Endothelial cell of umbilical vein (primary cell): ENCODE measurements at regions not wholly inside any gene's neighbourhood (a gene's known extent, or its start where the extent isn't known, plus 50 kb on each side); places are given as distances from the start of the nearest gene placed in this dataset.

ENCODE experiments used
- BruUV-seq: library from RNA; stranded (reverse); fragments of 400-500 nt; replicated peaks from 2 replicates; lab custom pipeline; 2021; lab: Mats Ljungman, UMichigan
- CTCF ChIA-PET: fragments of 300-600, 350-600 bp; sonication (Branson Sonifier 250); formaldehyde crosslinking; loops from one replicate; lab custom pipeline; 2021; ENCODE audit warnings: antibody characterized with exemption, inconsistent platforms; lab: Charles Lee
- POLR2A ChIA-PET: fragments of 300-600, 350-600 bp; sonication (Branson Sonifier 250); formaldehyde crosslinking; loops from one replicate; lab custom pipeline; 2021; ENCODE audit warnings: antibody characterized with exemption, inconsistent platforms; lab: Charles Lee
- DNase-seq: peaks from one replicate; pipeline ENCODE4 v3.0.0-alpha.2; 2011; ENCODE audit warnings: low read depth, low spot score
- FAIRE-seq: peaks from 2 replicates; lab custom pipeline; 2011; peaks lifted over from hg19 to GRCh38; lab: Jason Lieb, UNC
- H2AFZ ChIP-seq: 2 replicates; pipeline ENCODE4 v1.6.0; 2012; ENCODE audit warnings: low read depth, low read length, control low read depth, inconsistent platforms
- H3K27ac ChIP-seq: 2 replicates; pipeline ENCODE4 v1.5.1; 2011; ENCODE audit warnings: low read depth, mild to moderate bottlenecking, control low read depth, low read length, moderate library complexity; ENCODE audit not compliant: insufficient read depth
- H3K27me3 ChIP-seq, 2 experiments: 2 replicates each; pipeline versions ENCODE4 v1.6.0 to v1.6.1; 2011; ENCODE audit warnings: low read length in 2 of 2, mixed read lengths in 1 of 2; ENCODE audit not compliant: control insufficient read depth in 2 of 2, insufficient read depth in 2 of 2
- H3K36me3 ChIP-seq, 2 experiments: 2 replicates in 1 of 2; 3 replicates in 1 of 2; pipeline ENCODE4 v1.5.1; 2011; ENCODE audit warnings: low read length in 2 of 2, mild to moderate bottlenecking in 1 of 2, moderate library complexity in 1 of 2; ENCODE audit not compliant: control insufficient read depth in 2 of 2, insufficient read depth in 2 of 2; ENCODE audit errors: extremely low read depth in 1 of 2
- H3K4me1 ChIP-seq: 3 replicates; pipeline ENCODE4 v1.5.1; 2011; ENCODE audit warnings: mild to moderate bottlenecking, low read length; ENCODE audit not compliant: control insufficient read depth, insufficient read depth; ENCODE audit errors: extremely low read depth
- H3K4me2 ChIP-seq: 2 replicates; pipeline ENCODE4 v1.6.1; 2011; ENCODE audit warnings: low read length, control low read depth, mixed read lengths; ENCODE audit not compliant: insufficient read depth
- H3K4me3 ChIP-seq, 3 experiments: fragments of 200-600 bp in 1 of 3; sonication (generic), shearing (Covaris generic) in 1 of 3; replicated peaks in 1 of 3; 2 replicates each; pipeline ENCODE4 v1.5.1; 2011 to 2016; ENCODE audit warnings: control low read depth in 3 of 3, low read length in 3 of 3, mild to moderate bottlenecking in 2 of 3, inconsistent platforms in 1 of 3, low read depth in 1 of 3, moderate library complexity in 1 of 3; ENCODE audit not compliant: insufficient read depth in 1 of 3
- H3K79me2 ChIP-seq: 2 replicates; pipeline ENCODE4 v1.6.0; 2012; ENCODE audit warnings: low read length, inconsistent platforms; ENCODE audit not compliant: control insufficient read depth, insufficient read depth
- H3K9ac ChIP-seq: replicated peaks from 2 replicates; pipeline ENCODE3; 2011; ENCODE audit warnings: low read length, control low read depth; ENCODE audit not compliant: insufficient read depth; ENCODE audit errors: extremely low read depth
- H3K9me1 ChIP-seq: replicated peaks from 3 replicates; pipeline ENCODE4 v1.6.0; 2011; ENCODE audit warnings: mild to moderate bottlenecking, low read length; ENCODE audit not compliant: control insufficient read depth, insufficient read depth; ENCODE audit errors: extremely low read depth
- H3K9me3 ChIP-seq: replicated peaks from 2 replicates; pipeline ENCODE4 v1.5.1; 2012; ENCODE audit warnings: low read length, inconsistent platforms; ENCODE audit not compliant: control insufficient read depth, insufficient read depth
- H4K20me1 ChIP-seq: replicated peaks from 2 replicates; pipeline ENCODE3; 2011; ENCODE audit warnings: mild to moderate bottlenecking, low read length; ENCODE audit not compliant: control insufficient read depth, insufficient read depth; ENCODE audit errors: extremely low read depth
- CTCF ChIP-seq, 2 donors: IDR thresholded peaks; 1 replicate in 1 of 2; 2 replicates in 1 of 2; pipeline ENCODE4 v1.5.1; 2011; ENCODE audit warnings: low read length in 2 of 2, mild to moderate bottlenecking in 2 of 2, moderate library complexity in 2 of 2, control low read depth in 1 of 2, inconsistent platforms in 1 of 2, low read depth in 1 of 2; ENCODE audit not compliant: insufficient read depth in 1 of 2; ENCODE audit errors: extremely low read depth in 1 of 2
- EZH2 ChIP-seq: IDR thresholded peaks from 2 replicates; pipeline ENCODE4 v1.6.1; 2012; ENCODE audit warnings: borderline replicate concordance, low read depth, mild to moderate bottlenecking, moderate library complexity, low read length, inconsistent platforms; ENCODE audit not compliant: severe bottlenecking
- FOS ChIP-seq: IDR thresholded peaks from 2 replicates; pipeline ENCODE4 v1.6.1; 2011; ENCODE audit warnings: mild to moderate bottlenecking, low read length, moderate library complexity, borderline replicate concordance; ENCODE audit not compliant: insufficient read depth
- GATA2 ChIP-seq: IDR thresholded peaks from 2 replicates; pipeline ENCODE4 v1.7.0; 2011; ENCODE audit warnings: low read depth, mild to moderate bottlenecking, moderate library complexity, mixed read lengths, low read length; ENCODE audit not compliant: insufficient read length, insufficient read depth
- JUN ChIP-seq: IDR thresholded peaks from 2 replicates; pipeline ENCODE4 v1.6.1; 2011; ENCODE audit warnings: borderline replicate concordance, low read depth; ENCODE audit not compliant: insufficient read length, insufficient read depth
- MYC ChIP-seq: IDR thresholded peaks from one replicate; pipeline ENCODE4 v1.6.1; 2011; ENCODE audit warnings: mild to moderate bottlenecking, low read depth, low read length
- POLR2A ChIP-seq: IDR thresholded peaks from 2 replicates; pipeline ENCODE4 v1.6.1; 2012; ENCODE audit warnings: low read depth, mild to moderate bottlenecking, control low read depth, low read length
- POLR2AphosphoS5 ChIP-seq: IDR thresholded peaks from 2 replicates; pipeline ENCODE4 v1.6.1; 2012; ENCODE audit warnings: low read depth, mild to moderate bottlenecking, control low read depth, low read length, moderate library complexity; ENCODE audit not compliant: insufficient read depth
- dilution Hi-C: fragments of 300-500 bp; cut with MboI; formaldehyde crosslinking; loops from one replicate; pipeline ENCODE4 v1.15.0; 2019; ENCODE audit warnings: low sequenced_read_pairs; ENCODE audit not compliant: extremely low pct_ligation_motif_present
- intact Hi-C: fragments of 100-400 bp; cut with micrococcal nuclease; formaldehyde crosslinking; loops from one replicate; pipeline ENCODE4 v1.10.0; 2022
- TF ChIP-seq, protein P1 (sequence below): IDR thresholded peaks from 2 replicates; pipeline ENCODE4 v1.6.1; 2011; ENCODE audit not compliant: insufficient read depth, insufficient read length

- DNase-seq (no peak), FAIRE-seq (no peak)
- no peak overlapping the region for H2AFZ ChIP-seq
- BruUV-seq, result no TSS peak
- H3K9me1 ChIP-seq, result no peaks in the 10 kb centered on the region
- no peaks in the 10 kb centered on the region for H4K20me1 ChIP-seq
- H3K4me3 ChIP-seq, result no peak overlapping the region
- no peaks in the 10 kb centered on the region for H3K27me3 ChIP-seq
- no peak overlapping the region for H3K27ac ChIP-seq
- POLR2A ChIA-PET, result no interaction called here
- H3K9ac ChIP-seq, result no peak overlapping the region
- CTCF ChIA-PET, result interaction anchor here (1.4 to 1.9 kb wide), 2 partner anchors 9 to 14 kb away, joined by 3 to 4 read pairs; no protein-coding TSS in a partner anchor
- no peaks in the 10 kb centered on the region for H3K36me3 ChIP-seq
- TF ChIP-seq CTCF (IDR thresholded peaks at IDR 0.05; ENCODE audit: extremely low read depth in 1 of 2, insufficient read depth in 1 of 2, low read depth in 1 of 2, low read length in 2 of 2), result no peak
- no peak for TF ChIP-seq POLR2A
- no peak for TF ChIP-seq GATA2
- TF ChIP-seq, protein P1, sequence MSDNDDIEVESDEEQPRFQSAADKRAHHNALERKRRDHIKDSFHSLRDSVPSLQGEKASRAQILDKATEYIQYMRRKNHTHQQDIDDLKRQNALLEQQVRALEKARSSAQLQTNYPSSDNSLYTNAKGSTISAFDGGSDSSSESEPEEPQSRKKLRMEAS, result no peak
- intact Hi-C loops, result no loop called here
- dilution Hi-C loops, result no loop called here
- H3K4me2 ChIP-seq, result no peak overlapping the region
- no peaks in the 10 kb centered on the region for H3K4me1 ChIP-seq
- no peaks in the 10 kb centered on the region for H3K79me2 ChIP-seq
- H3K9me3 ChIP-seq, result no peaks in the 10 kb centered on the region
Measured at GRCh38 chr5:143554918-143555477, 151.5 kb upstream of the NR3C1 start.

DNA sequence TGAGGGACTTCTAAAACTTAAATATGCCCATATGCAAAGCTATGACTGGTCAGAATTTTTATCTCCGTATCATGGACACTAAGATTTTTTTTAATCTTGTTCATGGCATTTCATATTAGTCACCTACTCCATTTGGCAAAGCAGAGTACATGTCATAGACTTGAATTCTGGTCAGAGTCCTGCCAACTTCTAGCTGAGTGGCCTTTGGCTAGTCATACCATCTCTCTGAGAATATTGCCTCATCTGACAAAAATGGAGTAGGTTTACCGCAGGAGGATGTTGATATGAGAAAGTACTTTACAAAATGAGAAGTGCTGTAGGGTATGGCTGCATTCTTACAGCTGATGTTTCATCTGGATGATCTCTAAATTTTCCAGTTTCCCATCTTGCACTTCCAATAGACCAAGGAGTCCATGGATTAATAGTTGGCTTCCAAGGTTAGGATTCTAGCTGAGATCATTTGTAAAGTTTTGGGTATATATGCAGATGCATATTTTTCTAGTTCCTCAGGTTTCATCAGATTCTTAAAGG lies 150.8 kb upstream of the NR3C1 start:
- no peak overlapping the region for H2AFZ ChIP-seq
- no peaks in the 10 kb centered on the region for H3K9me3 ChIP-seq
- ChIA-PET CTCF (interaction anchor here (1.4 to 1.9 kb wide), 2 partner anchors 9 to 15 kb away, joined by 3 to 4 read pairs; no protein-coding TSS in a partner anchor), POLR2A (no interaction called here)
- H4K20me1 ChIP-seq, result no peaks in the 10 kb centered on the region
- no peaks in the 10 kb centered on the region for H3K79me2 ChIP-seq
- DNase-seq, result no peak
- H3K9me1 ChIP-seq, result no peaks in the 10 kb centered on the region
- no peak overlapping the region for H3K9ac ChIP-seq
- H3K4me2 ChIP-seq, result no peak overlapping the region
- dilution Hi-C loops (no loop called here), intact Hi-C loops (no loop called here)
- H3K4me1 ChIP-seq, result no peaks in the 10 kb centered on the region
- H3K4me3 ChIP-seq, result no peak overlapping the region
- no peak overlapping the region for H3K27ac ChIP-seq
- no peaks in the 10 kb centered on the region for H3K36me3 ChIP-seq
- no peaks in the 10 kb centered on the region for H3K27me3 ChIP-seq
- TF ChIP-seq FOS (no peak), CTCF (IDR thresholded peaks at IDR 0.05; ENCODE audit: extremely low read depth in 1 of 2, insufficient read depth in 1 of 2, low read depth in 1 of 2, low read length in 2 of 2) (no peak), GATA2 (no peak), MYC (no peak), EZH2 (no peak), POLR2A (no peak), JUN (no peak), POLR2AphosphoS5 (no peak)
- TF ChIP-seq, protein P1, result no peak
- no TSS peak for BruUV-seq
- no peak for FAIRE-seq
